Glutamatergic neuron (in vitro differentiated cells): ENCODE measurements at regions not wholly inside any gene's neighbourhood (a gene's known extent, or its start where the extent isn't known, plus 50 kb on each side); places are given as distances from the start of the nearest gene placed in this dataset.
A peak's percentile ranks its signal among the peaks of the same experiment; 100 is the strongest.
"Not testable (repeated sequence)": the region's sequence is repeated elsewhere in the genome, so short reads cannot be mapped to it uniquely, and the experiment has no call there.

Experiments
- DNase-seq: peaks from one replicate; pipeline ENCODE4 v3.0.0; 2022
- H3K27ac Mint-ChIP-seq: one replicate; pipeline ENCODE4 v1.8.0; 2020; ENCODE audit warnings: mild to moderate bottlenecking, mixed read lengths, inconsistent platforms; ENCODE audit not compliant: unreplicated experiment
- H3K27me3 Mint-ChIP-seq: one replicate; pipeline ENCODE4 v1.8.0; 2020; ENCODE audit warnings: mild to moderate bottlenecking, moderate library complexity, mixed read lengths, inconsistent platforms; ENCODE audit not compliant: unreplicated experiment
- H3K36me3 Mint-ChIP-seq: one replicate; pipeline ENCODE4 v1.8.0; 2020; ENCODE audit warnings: mild to moderate bottlenecking, mixed read lengths, inconsistent platforms; ENCODE audit not compliant: unreplicated experiment
- H3K4me1 Mint-ChIP-seq: one replicate; pipeline ENCODE4 v1.8.0; 2020; ENCODE audit warnings: mild to moderate bottlenecking, low read depth, mixed read lengths, inconsistent platforms; ENCODE audit not compliant: unreplicated experiment
- H3K4me3 Mint-ChIP-seq: one replicate; pipeline ENCODE4 v1.8.0; 2020; ENCODE audit warnings: mild to moderate bottlenecking, mixed read lengths, inconsistent platforms; ENCODE audit not compliant: unreplicated experiment
- H3K9me3 Mint-ChIP-seq: one replicate; pipeline ENCODE4 v1.8.0; 2020; ENCODE audit warnings: mild to moderate bottlenecking, moderate library complexity, mixed read lengths, inconsistent platforms; ENCODE audit not compliant: unreplicated experiment

GRCh38 chr9:41787270-41787669 lies 342.0 kb downstream of the CNTNAP3B start:
- H3K4me1 Mint-ChIP-seq, H3K9me3 Mint-ChIP-seq, DNase-seq, H3K27ac Mint-ChIP-seq, H3K27me3 Mint-ChIP-seq, H3K36me3 Mint-ChIP-seq, H3K4me3 Mint-ChIP-seq: not testable (repeated sequence)

- not testable (repeated sequence) for H3K4me3 Mint-ChIP-seq, H3K9me3 Mint-ChIP-seq, H3K4me1 Mint-ChIP-seq, H3K27me3 Mint-ChIP-seq, H3K36me3 Mint-ChIP-seq, H3K27ac Mint-ChIP-seq, DNase-seq
These were observed 345.2 kb downstream of the CNTNAP3B start for GRCh38 chr9:41784006-41784405.

- H3K4me1 Mint-ChIP-seq, H3K36me3 Mint-ChIP-seq, H3K4me3 Mint-ChIP-seq, DNase-seq, H3K27ac Mint-ChIP-seq, H3K27me3 Mint-ChIP-seq, H3K9me3 Mint-ChIP-seq: not testable (repeated sequence)
These were observed 346.0 kb downstream of the CNTNAP3B start for GRCh38 chr9:41783070-41783810.

GRCh38 chr9:41781899-41782298 lies 347.3 kb downstream of the CNTNAP3B start:
- H3K36me3 Mint-ChIP-seq, DNase-seq, H3K27ac Mint-ChIP-seq, H3K9me3 Mint-ChIP-seq, H3K27me3 Mint-ChIP-seq, H3K4me3 Mint-ChIP-seq, H3K4me1 Mint-ChIP-seq: not testable (repeated sequence)

- peak; percentile 17 for DNase-seq
- not testable (repeated sequence) for H3K36me3 Mint-ChIP-seq, H3K4me1 Mint-ChIP-seq, H3K27ac Mint-ChIP-seq, H3K9me3 Mint-ChIP-seq, H3K4me3 Mint-ChIP-seq, H3K27me3 Mint-ChIP-seq
These were observed 349.3 kb downstream of the CNTNAP3B start for GRCh38 chr9:41779897-41780406.

GRCh38 chr9:41779192-41779591 lies 350.0 kb downstream of the CNTNAP3B start:
- not testable (repeated sequence) for H3K36me3 Mint-ChIP-seq, H3K4me3 Mint-ChIP-seq, H3K4me1 Mint-ChIP-seq, H3K27me3 Mint-ChIP-seq, H3K27ac Mint-ChIP-seq, H3K9me3 Mint-ChIP-seq, DNase-seq

- H3K36me3 Mint-ChIP-seq, H3K27ac Mint-ChIP-seq, H3K4me1 Mint-ChIP-seq, H3K9me3 Mint-ChIP-seq, H3K4me3 Mint-ChIP-seq, DNase-seq, H3K27me3 Mint-ChIP-seq: not testable (repeated sequence)
These were observed 350.6 kb downstream of the CNTNAP3B start for GRCh38 chr9:41778535-41779071.

GRCh38 chr9:41777536-41777935 lies 351.7 kb downstream of the CNTNAP3B start:
- H3K9me3 Mint-ChIP-seq, H3K27me3 Mint-ChIP-seq, H3K27ac Mint-ChIP-seq, H3K4me1 Mint-ChIP-seq, H3K4me3 Mint-ChIP-seq, H3K36me3 Mint-ChIP-seq, DNase-seq: not testable (repeated sequence)

GRCh38 chr9:41772541-41772940 lies 356.7 kb downstream of the CNTNAP3B start:
- not testable (repeated sequence) for H3K36me3 Mint-ChIP-seq, H3K27ac Mint-ChIP-seq, H3K9me3 Mint-ChIP-seq, DNase-seq, H3K4me3 Mint-ChIP-seq, H3K4me1 Mint-ChIP-seq, H3K27me3 Mint-ChIP-seq

- H3K36me3 Mint-ChIP-seq, H3K27me3 Mint-ChIP-seq, H3K4me3 Mint-ChIP-seq, DNase-seq, H3K27ac Mint-ChIP-seq, H3K4me1 Mint-ChIP-seq, H3K9me3 Mint-ChIP-seq: not testable (repeated sequence)
These were observed 357.5 kb downstream of the CNTNAP3B start for GRCh38 chr9:41771693-41772092.

- not testable (repeated sequence) for H3K36me3 Mint-ChIP-seq, H3K9me3 Mint-ChIP-seq, H3K4me1 Mint-ChIP-seq, H3K27me3 Mint-ChIP-seq, H3K27ac Mint-ChIP-seq, H3K4me3 Mint-ChIP-seq, DNase-seq
These were observed 374.4 kb downstream of the CNTNAP3B start for GRCh38 chr9:41754822-41755221.

GRCh38 chr9:41754403-41754802 lies 374.8 kb downstream of the CNTNAP3B start:
- H3K36me3 Mint-ChIP-seq, H3K4me3 Mint-ChIP-seq, H3K4me1 Mint-ChIP-seq, H3K27ac Mint-ChIP-seq, DNase-seq, H3K9me3 Mint-ChIP-seq, H3K27me3 Mint-ChIP-seq: not testable (repeated sequence)
